HPDE6-E6E7 (cell line): ENCODE measurements at regions not wholly inside any gene's neighbourhood (a gene's known extent, or its start where the extent isn't known, plus 50 kb on each side); places are given as distances from the start of the nearest gene placed in this dataset.

Experiments
- DNase-seq: peaks from one replicate; pipeline ENCODE4 v3.0.0; 2011; ENCODE audit warnings: missing footprints; ENCODE audit errors: extremely low spot score

GRCh38 chr2:212711856-212712255 lies 173.3 kb upstream of the ERBB4 start:
- peak; percentile 34 for DNase-seq

- DNase-seq, result no peak
These were observed 170.7 kb upstream of the ERBB4 start for GRCh38 chr2:212709280-212709679.

GRCh38 chr2:212708355-212708754 lies 169.8 kb upstream of the ERBB4 start:
- no peak for DNase-seq

- DNase-seq, result no peak
These were observed 156.8 kb upstream of the ERBB4 start for GRCh38 chr2:212695426-212695825.

- no peak for DNase-seq
These were observed 155.8 kb upstream of the ERBB4 start for GRCh38 chr2:212694398-212694797.

- no peak for DNase-seq
These were observed 153.9 kb upstream of the ERBB4 start for GRCh38 chr2:212692466-212692865.

- DNase-seq, result peak; percentile 7
These were observed 147.8 kb upstream of the ERBB4 start for GRCh38 chr2:212686285-212686895.

- DNase-seq, result no peak
These were observed 144.9 kb upstream of the ERBB4 start for GRCh38 chr2:212683346-212684097.

- no peak for DNase-seq
These were observed 144.3 kb upstream of the ERBB4 start for GRCh38 chr2:212682937-212683336.

- DNase-seq, result no peak
These were observed 138.9 kb upstream of the ERBB4 start for GRCh38 chr2:212677466-212677865.

GRCh38 chr2:212672186-212672585 lies 133.6 kb upstream of the ERBB4 start:
- DNase-seq, result no peak

GRCh38 chr2:212669761-212670160 lies 131.2 kb upstream of the ERBB4 start:
- DNase-seq, result no peak

- no peak for DNase-seq
These were observed 129.2 kb upstream of the ERBB4 start for GRCh38 chr2:212667751-212668316.

GRCh38 chr2:212665948-212666347 lies 127.3 kb upstream of the ERBB4 start:
- no peak for DNase-seq

GRCh38 chr2:212659441-212659840 lies 120.8 kb upstream of the ERBB4 start:
- DNase-seq, result no peak

- no peak for DNase-seq
These were observed 111.0 kb upstream of the ERBB4 start for GRCh38 chr2:212649646-212650045.

- peak; percentile 49 for DNase-seq
These were observed 108.2 kb upstream of the ERBB4 start for GRCh38 chr2:212646698-212647366.

GRCh38 chr2:212644195-212644837 lies 105.7 kb upstream of the ERBB4 start:
- no peak for DNase-seq

- DNase-seq, result peak; percentile 46
These were observed 101.8 kb upstream of the ERBB4 start for GRCh38 chr2:212640428-212640827.

- no peak for DNase-seq
These were observed 100.1 kb upstream of the ERBB4 start for GRCh38 chr2:212638694-212639093.

GRCh38 chr2:212628586-212628985 lies 90.0 kb upstream of the ERBB4 start:
- no peak for DNase-seq

- no peak for DNase-seq
These were observed 87.8 kb upstream of the ERBB4 start for GRCh38 chr2:212626371-212626918.
